GM12878 (cell line): ENCODE measurements at regions not wholly inside any gene's neighbourhood (a gene's known extent, or its start where the extent isn't known, plus 50 kb on each side); places are given as distances from the start of the nearest gene placed in this dataset.
A peak's percentile ranks its signal among the peaks of the same experiment; 100 is the strongest.

Source experiments
- ATAC-seq: fragments of 200-7000 bp; cut with Tn5 transposase; 3 replicates; pipeline ENCODE4 v1.9.1; 2020; ENCODE audit warnings: mild to moderate bottlenecking, moderate library complexity
- BruUV-seq: library from RNA; stranded (reverse); fragments of 400-500 nt; replicated peaks from 2 replicates; lab custom pipeline; 2021; lab: Mats Ljungman, UMichigan
- CTCF ChIA-PET: fragments of 300-600 bp; sonication (Branson Sonifier 250); formaldehyde crosslinking; extraction: SDS; loops from one replicate; lab custom pipeline; 2021; ENCODE audit warnings: inconsistent platforms; lab: Yijun Ruan, JAX
- POLR2A ChIA-PET: fragments of 350-600 bp; formaldehyde crosslinking; extraction: SDS; loops from one replicate; lab custom pipeline; 2021; ENCODE audit warnings: inconsistent platforms; lab: Charles Lee
- RAD21 ChIA-PET: fragments of 300-600 bp; sonication (Branson Sonifier 250); formaldehyde crosslinking; loops from one replicate; lab custom pipeline; 2023; ENCODE audit warnings: antibody characterized with exemption; ENCODE audit not compliant: unreplicated experiment; lab: Charles Lee
- SMC1A ChIA-PET: fragments of 300-600 bp; sonication (Branson Sonifier 250); formaldehyde crosslinking; loops from one replicate; lab custom pipeline; 2023; ENCODE audit not compliant: unreplicated experiment, uncharacterized antibody; lab: Charles Lee
- DNase-seq: peaks from one replicate; pipeline ENCODE4 v3.0.0-alpha.2; 2011; ENCODE audit warnings: low read depth, low spot score
- FAIRE-seq: peaks from 3 replicates; lab custom pipeline; 2011; peaks lifted over from hg19 to GRCh38; lab: Jason Lieb, UNC
- H2AFZ ChIP-seq: 2 replicates; pipeline ENCODE4 v1.6.0; 2011; ENCODE audit warnings: low read depth, low read length, control low read depth; ENCODE audit not compliant: control insufficient read depth
- H3K27ac ChIP-seq: 2 replicates; pipeline ENCODE4 v1.5.1; 2011; ENCODE audit warnings: control low read depth; ENCODE audit not compliant: control insufficient read depth, insufficient read depth
- H3K27me3 ChIP-seq, 2 experiments: replicated peaks in 1 of 2; 2 replicates each; pipeline versions ENCODE4 v1.6.0 to v1.6.1; 2011; ENCODE audit warnings: low read length in 1 of 2; ENCODE audit not compliant: control insufficient read depth in 2 of 2, insufficient read depth in 2 of 2
- H3K36me3 ChIP-seq, 2 experiments: 2 replicates each; pipeline ENCODE4 v1.5.1; 2011; ENCODE audit warnings: low read length in 1 of 2; ENCODE audit not compliant: control insufficient read depth in 2 of 2, insufficient read depth in 2 of 2
- H3K4me1 ChIP-seq: 2 replicates; pipeline ENCODE4 v1.6.1; 2011; ENCODE audit warnings: mild to moderate bottlenecking, low read length, moderate library complexity, mixed read lengths; ENCODE audit not compliant: control insufficient read depth, insufficient read depth
- H3K4me2 ChIP-seq: 2 replicates; pipeline ENCODE4 v1.6.0; 2011; ENCODE audit warnings: control low read depth; ENCODE audit not compliant: control insufficient read depth, insufficient read depth
- H3K4me3 ChIP-seq: fragments of 200-600 bp; sonication (generic); 2 replicates; pipeline ENCODE4 v1.5.1; 2016
- H3K79me2 ChIP-seq: 2 replicates; pipeline ENCODE4 v1.6.0; 2011; ENCODE audit warnings: low read length; ENCODE audit not compliant: control insufficient read depth, insufficient read depth
- H3K9ac ChIP-seq: 2 replicates; pipeline ENCODE4 v1.8.0; 2011; ENCODE audit warnings: low read length, control low read depth, mixed read lengths; ENCODE audit not compliant: control insufficient read depth, insufficient read depth
- H3K9me3 ChIP-seq: replicated peaks from 3 replicates; pipeline ENCODE4 v1.5.1; 2011; ENCODE audit warnings: mild to moderate bottlenecking, low read length; ENCODE audit not compliant: control insufficient read depth, insufficient read depth
- H4K20me1 ChIP-seq: 2 replicates; pipeline ENCODE4 v1.6.0; 2011; ENCODE audit not compliant: control insufficient read depth, insufficient read depth
- BCL11A ChIP-seq: IDR thresholded peaks from 2 replicates; pipeline ENCODE4 v1.6.1; 2011; ENCODE audit warnings: low read depth, low read length
- HDGF ChIP-seq: fragments of 450-650 bp; IDR thresholded peaks from 2 replicates; pipeline ENCODE4 v1.6.1; 2016; ENCODE audit warnings: antibody characterized with exemption
- HSF1 ChIP-seq: fragments of 150-350 bp; IDR thresholded peaks from 2 replicates; pipeline ENCODE4 v1.6.1; 2014; ENCODE audit warnings: mild to moderate bottlenecking, low read depth, low read length
- KAT2A ChIP-seq: conservative IDR thresholded peaks from 2 replicates; pipeline ENCODE4 v1.6.1; 2011; ENCODE audit warnings: low read depth, low read length; ENCODE audit not compliant: control insufficient read depth
- LARP7 ChIP-seq: fragments of 450-650 bp; IDR thresholded peaks from 2 replicates; pipeline ENCODE4 v1.6.1; 2017; ENCODE audit warnings: mild to moderate bottlenecking
- MAX ChIP-seq: IDR thresholded peaks from 2 replicates; pipeline ENCODE4 v1.6.1; 2012; ENCODE audit warnings: low read depth, low read length, improper control_type of control experiment
- RBBP5 ChIP-seq: fragments of 200-600 bp; sonication (generic); conservative IDR thresholded peaks from 2 replicates; pipeline ENCODE4 v1.6.1; 2016
- REST ChIP-seq: IDR thresholded peaks from 2 replicates; pipeline ENCODE4 v1.6.1; 2012; ENCODE audit warnings: mild to moderate bottlenecking, low read depth, low read length
- SMAD1 ChIP-seq: fragments of 450-650 bp; IDR thresholded peaks from 2 replicates; pipeline ENCODE4 v1.6.1; 2018; ENCODE audit warnings: mild to moderate bottlenecking, low read depth; ENCODE audit not compliant: partially characterized antibody
- SMARCA5 ChIP-seq: fragments of 450-650 bp; IDR thresholded peaks from 2 replicates; pipeline ENCODE4 v1.6.1; 2017; ENCODE audit warnings: mild to moderate bottlenecking
- SPI1 ChIP-seq: IDR thresholded peaks from 2 replicates; pipeline ENCODE4 v1.6.1; 2011; ENCODE audit warnings: low read depth, mild to moderate bottlenecking, low read length, moderate library complexity, borderline replicate concordance; ENCODE audit not compliant: insufficient read depth
- ZNF384 ChIP-seq: IDR thresholded peaks from 2 replicates; pipeline ENCODE4 v1.6.1; 2012; ENCODE audit warnings: low read depth, mild to moderate bottlenecking, low read length, improper control_type of control experiment, borderline replicate concordance
- ZSCAN29 ChIP-seq: fragments of 450-650 bp; IDR thresholded peaks from 2 replicates; pipeline ENCODE4 v1.6.1; 2017; ENCODE audit warnings: mild to moderate bottlenecking, moderate library complexity
- WGBS: methylation state at CpG from one replicate; pipeline ENCODE4 v1.1.6; 2016; ENCODE audit warnings: low lambda C conversion rate; ENCODE audit not compliant: insufficient replicate concordance, insufficient coverage; ENCODE audit errors: missing lambda C conversion rate; 5-methylcytosine and 5-hydroxymethylcytosine counted together
- in situ Hi-C: fragments of 300-500 bp; cut with MboI; formaldehyde crosslinking; loops from 9 replicates; pipeline ENCODE4 v1.14.3; 2018; ENCODE audit warnings: mixed read lengths
- intact Hi-C: fragments of 100-400 bp; cut with micrococcal nuclease; formaldehyde crosslinking; loops from one replicate; pipeline ENCODE4 v1.14.2; 2022; ENCODE audit not compliant: unreplicated experiment

- Histone ChIP-seq H3K36me3 (no peaks in the 10 kb centered on the region), H3K27ac (no peak overlapping the region), H3K4me2 (no peak overlapping the region), H3K4me3 (no peak overlapping the region), H3K79me2 (no peaks in the 10 kb centered on the region), H4K20me1 (no peaks in the 10 kb centered on the region), H3K27me3 (no peaks in the 10 kb centered on the region), H3K9me3 (no peaks in the 10 kb centered on the region), H3K9ac (no peak overlapping the region), H3K4me1 (no peaks in the 10 kb centered on the region), H2AFZ (no peak overlapping the region)
- in situ Hi-C loops: no loop called here
- ChIA-PET CTCF (no interaction called here), SMC1A (no interaction called here), POLR2A (no interaction called here), RAD21 (no interaction called here)
- no TSS peak for BruUV-seq
- FAIRE-seq (no peak), DNase-seq (no peak), ATAC-seq (no peak)
- TF ChIP-seq BCL11A: no peak
- TF ChIP-seq ZNF384: no peak
- no peak for TF ChIP-seq HDGF
- no peak for TF ChIP-seq SMARCA5
- peak; percentile 17; the same call in 1 of the 2 replicates for TF ChIP-seq SPI1
- no peak for TF ChIP-seq HSF1
- WGBS: 70% methylated on average over 4 of the region's 4 CpGs
- intact Hi-C loops: no loop called here
Measured at GRCh38 chr2:129575880-129576279, 403.6 kb upstream of the RAB6C start.

- H3K4me1 ChIP-seq: no peaks in the 10 kb centered on the region
- POLR2A ChIA-PET: no interaction called here
- CTCF ChIA-PET: no interaction called here
- RAD21 ChIA-PET: no interaction called here
- TF ChIP-seq KAT2A: no peak
- TF ChIP-seq RBBP5: no peak
- no peak for TF ChIP-seq MAX
- no peak for TF ChIP-seq SMAD1
- TF ChIP-seq LARP7: no peak
- no peak for TF ChIP-seq ZSCAN29
- TF ChIP-seq REST: no peak
- no peaks in the 10 kb centered on the region; the same call in 2 of the 3 replicates for H3K9me3 ChIP-seq
- no peaks in the 10 kb centered on the region for H3K79me2 ChIP-seq
- ATAC-seq: no peak
- intact Hi-C loops (no loop called here), in situ Hi-C loops (no loop called here)
- H3K4me2 ChIP-seq: no peak overlapping the region
- no TSS peak for BruUV-seq
- WGBS: 0% methylated on average over 1 of the region's 1 CpG
- H2AFZ ChIP-seq: no peak overlapping the region
- no peaks in the 10 kb centered on the region for H3K27me3 ChIP-seq
- H3K9ac ChIP-seq: no peak overlapping the region
- no peak for FAIRE-seq
- DNase-seq: no peak
- H3K36me3 ChIP-seq: no peaks in the 10 kb centered on the region
- SMC1A ChIA-PET: no interaction called here
- H3K4me3 ChIP-seq: no peak overlapping the region
- H4K20me1 ChIP-seq: no peaks in the 10 kb centered on the region
- no peak overlapping the region for H3K27ac ChIP-seq
Measured at GRCh38 chr2:129580001-129580400, 399.5 kb upstream of the RAB6C start.
